ACC112 (cell line): ENCODE measurements at regions not wholly inside any gene's neighbourhood (a gene's known extent, or its start where the extent isn't known, plus 50 kb on each side); places are given as distances from the start of the nearest gene placed in this dataset.
"Not testable (repeated sequence)": the region's sequence is repeated elsewhere in the genome, so short reads cannot be mapped to it uniquely, and the experiment has no call there.

Source experiments
- H2AFZ ChIP-seq: fragments of 200-600 bp; sonication (generic); one replicate; pipeline ENCODE4 v1.6.0; 2017; ENCODE audit warnings: antibody characterized with exemption, low read length; ENCODE audit not compliant: unreplicated experiment
- H3K27ac ChIP-seq: fragments of 200-600 bp; sonication (generic); 2 replicates; pipeline ENCODE4 v1.5.1; 2014; ENCODE audit warnings: low read depth, mild to moderate bottlenecking, antibody characterized with exemption, low read length, moderate library complexity
- H3K27me3 ChIP-seq: fragments of 200-600 bp; sonication (generic); 2 replicates; pipeline ENCODE4 v1.6.1; 2014; ENCODE audit warnings: mild to moderate bottlenecking, antibody characterized with exemption, low read length, moderate library complexity, mixed read lengths; ENCODE audit not compliant: insufficient read depth
- H3K36me3 ChIP-seq: fragments of 200-600 bp; sonication (generic); 2 replicates; pipeline ENCODE4 v1.6.1; 2016; ENCODE audit warnings: mild to moderate bottlenecking, antibody characterized with exemption, low read length, moderate library complexity, mixed read lengths; ENCODE audit not compliant: insufficient read depth
- H3K4me1 ChIP-seq: fragments of 200-600 bp; sonication (generic); one replicate; pipeline ENCODE4 v1.6.1; 2016; ENCODE audit warnings: low read length, mixed read lengths; ENCODE audit not compliant: insufficient read depth, unreplicated experiment, control insufficient read depth
- H3K4me3 ChIP-seq: fragments of 200-600 bp; sonication (generic); 2 replicates; pipeline ENCODE4 v1.5.1; 2014; ENCODE audit warnings: mild to moderate bottlenecking, low read depth, low read length
- H3K79me2 ChIP-seq: fragments of 200-600 bp; sonication (generic); one replicate; pipeline ENCODE4 v1.6.0; 2016; ENCODE audit warnings: low read length; ENCODE audit not compliant: control insufficient read depth, unreplicated experiment, insufficient read depth

- H2AFZ ChIP-seq, H3K27ac ChIP-seq, H3K27me3 ChIP-seq, H3K36me3 ChIP-seq, H3K79me2 ChIP-seq, H3K4me1 ChIP-seq, H3K4me3 ChIP-seq: not testable (repeated sequence)
Observed at GRCh38 chr13:87336346-87336889, 334.8 kb upstream of the SLITRK5 start.

- Histone ChIP-seq H3K4me1 (no peaks in the 10 kb centered on the region), H3K4me3 (no peak overlapping the region), H3K27me3 (no peaks in the 10 kb centered on the region), H2AFZ (no peak overlapping the region), H3K36me3 (no peaks in the 10 kb centered on the region), H3K79me2 (no peaks in the 10 kb centered on the region), H3K27ac (no peak overlapping the region)
Observed at GRCh38 chr13:87344176-87344575, 327.0 kb upstream of the SLITRK5 start.

GRCh38 chr13:87355451-87355850, 315.7 kb upstream of the SLITRK5 start:
- Histone ChIP-seq H3K4me1 (no peaks in the 10 kb centered on the region), H3K27ac (no peak overlapping the region), H3K27me3 (no peaks in the 10 kb centered on the region)

GRCh38 chr13:87356314-87356713, 314.9 kb upstream of the SLITRK5 start:
- Histone ChIP-seq H3K27ac (no peak overlapping the region), H3K4me3 (no peak overlapping the region), H2AFZ (no peak overlapping the region), H3K79me2 (no peaks in the 10 kb centered on the region), H3K36me3 (no peaks in the 10 kb centered on the region), H3K4me1 (no peaks in the 10 kb centered on the region), H3K27me3 (no peaks in the 10 kb centered on the region)

More at GRCh38 chr13:87355451-87355850, 315.7 kb upstream of the SLITRK5 start:
- H3K36me3 ChIP-seq = no peaks in the 10 kb centered on the region
- no peak overlapping the region for H3K4me3 ChIP-seq
- no peak overlapping the region for H2AFZ ChIP-seq
- H3K79me2 ChIP-seq = no peaks in the 10 kb centered on the region

- Histone ChIP-seq H3K36me3 (no peaks in the 10 kb centered on the region), H3K4me3 (no peak overlapping the region), H3K79me2 (no peaks in the 10 kb centered on the region), H3K27ac (no peak overlapping the region), H3K4me1 (no peaks in the 10 kb centered on the region), H2AFZ (no peak overlapping the region), H3K27me3 (no peaks in the 10 kb centered on the region)
Observed at GRCh38 chr13:87358319-87358718, 312.9 kb upstream of the SLITRK5 start.

GRCh38 chr13:87361216-87361615, 310.0 kb upstream of the SLITRK5 start:
- Histone ChIP-seq H3K27ac (no peak overlapping the region), H2AFZ (no peak overlapping the region), H3K27me3 (no peaks in the 10 kb centered on the region), H3K4me3 (no peak overlapping the region), H3K36me3 (no peaks in the 10 kb centered on the region), H3K4me1 (no peaks in the 10 kb centered on the region), H3K79me2 (no peaks in the 10 kb centered on the region)

GRCh38 chr13:87368639-87369038, 302.5 kb upstream of the SLITRK5 start:
- H3K27ac ChIP-seq = no peak overlapping the region
- H2AFZ ChIP-seq = no peak overlapping the region
- H3K4me1 ChIP-seq = no peaks in the 10 kb centered on the region
- H3K79me2 ChIP-seq = no peaks in the 10 kb centered on the region
- H3K4me3 ChIP-seq = no peak overlapping the region
- no peaks in the 10 kb centered on the region for H3K36me3 ChIP-seq
- H3K27me3 ChIP-seq = no peaks in the 10 kb centered on the region

GRCh38 chr13:87376081-87376480, 295.1 kb upstream of the SLITRK5 start:
- H3K4me1 ChIP-seq = no peaks in the 10 kb centered on the region
- no peak overlapping the region for H3K27ac ChIP-seq
- H3K4me3 ChIP-seq = no peak overlapping the region
- H2AFZ ChIP-seq = no peak overlapping the region
- no peaks in the 10 kb centered on the region for H3K79me2 ChIP-seq
- no peaks in the 10 kb centered on the region for H3K36me3 ChIP-seq
- no peaks in the 10 kb centered on the region for H3K27me3 ChIP-seq

GRCh38 chr13:87384099-87384498, 287.1 kb upstream of the SLITRK5 start:
- H3K27me3 ChIP-seq = no peaks in the 10 kb centered on the region
- H3K4me3 ChIP-seq = no peak overlapping the region
- H3K27ac ChIP-seq = no peak overlapping the region
- H3K79me2 ChIP-seq = no peaks in the 10 kb centered on the region
- no peaks in the 10 kb centered on the region for H3K36me3 ChIP-seq
- no peak overlapping the region for H2AFZ ChIP-seq
- H3K4me1 ChIP-seq = no peaks in the 10 kb centered on the region

GRCh38 chr13:87393358-87393757, 277.8 kb upstream of the SLITRK5 start:
- Histone ChIP-seq H3K79me2 (no peaks in the 10 kb centered on the region), H3K27me3 (no peaks in the 10 kb centered on the region), H3K36me3 (no peaks in the 10 kb centered on the region), H2AFZ (no peak overlapping the region), H3K4me3 (no peak overlapping the region), H3K27ac (no peak overlapping the region), H3K4me1 (no peaks in the 10 kb centered on the region)

GRCh38 chr13:87398047-87398446, 273.1 kb upstream of the SLITRK5 start:
- no peaks in the 10 kb centered on the region for H3K36me3 ChIP-seq
- no peaks in the 10 kb centered on the region for H3K4me1 ChIP-seq
- no peaks in the 10 kb centered on the region for H3K79me2 ChIP-seq
- no peak overlapping the region for H2AFZ ChIP-seq
- no peak overlapping the region for H3K27ac ChIP-seq
- H3K27me3 ChIP-seq = no peaks in the 10 kb centered on the region
- no peak overlapping the region for H3K4me3 ChIP-seq
